ENCODE measurements at regions not wholly inside any gene's neighbourhood (a gene's known extent, or its start where the extent isn't known, plus 50 kb on each side); places are given as distances from the start of the nearest gene placed in this dataset.

DNA sequence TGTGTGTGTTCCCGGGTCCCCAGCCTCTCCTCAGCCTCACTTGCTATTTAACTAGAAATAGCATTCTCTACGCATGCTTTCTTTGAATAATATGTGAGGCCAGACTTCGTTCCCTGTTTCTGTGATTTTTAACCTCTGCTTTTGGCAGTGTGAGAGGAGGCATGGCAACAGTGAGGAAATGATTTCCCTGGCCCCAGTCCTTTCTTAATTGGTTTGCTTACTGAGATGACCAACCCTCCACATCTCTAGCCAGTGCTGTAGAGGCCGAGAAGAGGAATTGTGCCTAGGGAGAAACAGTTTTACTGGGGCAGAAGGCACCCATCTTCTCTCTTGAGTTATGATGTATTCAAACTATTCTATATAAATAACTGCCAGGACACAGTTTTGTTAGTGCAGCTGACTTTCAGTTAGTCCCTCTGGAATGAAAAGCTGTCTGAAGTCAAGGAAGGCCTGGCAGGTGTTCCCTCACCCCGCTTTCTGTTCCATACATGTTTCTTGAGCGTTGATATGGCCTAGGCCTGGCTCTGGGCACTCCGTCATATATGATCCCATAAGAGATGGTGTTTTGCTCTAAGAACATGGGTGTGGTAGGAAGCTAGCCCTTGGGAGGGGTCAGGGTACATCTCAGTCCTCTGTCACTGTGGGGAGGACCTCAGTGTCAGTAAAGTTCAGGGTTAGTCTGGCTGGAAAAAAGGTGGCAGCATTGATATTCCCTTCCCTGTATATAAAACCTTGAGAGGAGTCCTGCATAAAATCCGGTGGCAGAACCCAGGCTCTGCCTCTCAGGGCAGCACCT, 73.7 kb upstream of the NPAS1 start:
- DNase-seq = no peak

DNA sequence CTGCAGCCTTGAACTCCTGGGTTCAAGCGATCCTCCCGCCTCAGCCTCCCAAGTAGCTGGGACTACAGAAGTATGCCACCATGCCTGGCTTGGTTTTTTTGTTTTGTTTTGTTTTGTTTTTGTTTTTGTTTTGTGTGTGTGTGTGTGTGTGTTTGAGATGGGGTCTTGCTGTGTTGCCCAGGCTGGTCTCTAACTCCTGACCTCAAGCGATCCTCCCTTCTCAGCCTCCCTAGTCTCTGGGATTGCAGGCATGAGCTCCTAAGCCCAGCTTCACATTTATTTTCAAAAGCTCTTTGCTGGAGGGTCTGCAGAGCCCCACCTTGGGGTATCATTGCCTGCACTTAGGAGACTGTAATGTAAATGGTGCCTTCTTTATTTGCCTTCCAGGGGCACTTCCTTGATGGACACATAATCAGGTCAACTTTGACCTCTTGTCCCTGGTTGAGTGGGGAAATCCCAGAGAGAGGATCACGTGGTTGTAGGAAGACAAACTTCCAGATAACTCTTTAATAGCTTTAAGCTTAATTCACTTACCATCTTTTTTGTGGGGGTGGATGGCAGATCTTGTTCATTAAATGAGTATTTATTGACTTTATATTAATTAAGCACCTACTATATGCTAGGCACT, 72.9 kb upstream of the NPAS1 start:
- no peak for DNase-seq

DNA sequence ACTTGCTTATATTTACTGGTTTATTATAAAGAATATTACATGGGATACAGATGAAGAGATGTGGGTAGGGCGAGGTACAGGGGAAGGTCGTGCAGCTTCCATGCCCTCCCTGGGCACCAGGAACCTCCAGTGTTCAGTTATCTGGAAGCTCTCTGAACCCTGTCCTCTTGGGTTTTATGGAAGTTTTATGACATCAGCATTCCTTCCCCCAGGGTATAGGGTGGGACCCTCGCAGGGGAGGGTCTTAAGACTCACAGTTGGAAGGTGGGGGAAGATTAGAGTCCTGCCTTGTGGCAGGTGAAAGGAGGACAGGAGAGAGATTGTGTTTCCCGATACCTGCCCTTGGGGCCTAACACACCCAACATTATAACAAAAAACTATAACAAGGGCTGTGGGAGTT, 71.8 kb upstream of the NPAS1 start:
- DNase-seq = no peak

DNA sequence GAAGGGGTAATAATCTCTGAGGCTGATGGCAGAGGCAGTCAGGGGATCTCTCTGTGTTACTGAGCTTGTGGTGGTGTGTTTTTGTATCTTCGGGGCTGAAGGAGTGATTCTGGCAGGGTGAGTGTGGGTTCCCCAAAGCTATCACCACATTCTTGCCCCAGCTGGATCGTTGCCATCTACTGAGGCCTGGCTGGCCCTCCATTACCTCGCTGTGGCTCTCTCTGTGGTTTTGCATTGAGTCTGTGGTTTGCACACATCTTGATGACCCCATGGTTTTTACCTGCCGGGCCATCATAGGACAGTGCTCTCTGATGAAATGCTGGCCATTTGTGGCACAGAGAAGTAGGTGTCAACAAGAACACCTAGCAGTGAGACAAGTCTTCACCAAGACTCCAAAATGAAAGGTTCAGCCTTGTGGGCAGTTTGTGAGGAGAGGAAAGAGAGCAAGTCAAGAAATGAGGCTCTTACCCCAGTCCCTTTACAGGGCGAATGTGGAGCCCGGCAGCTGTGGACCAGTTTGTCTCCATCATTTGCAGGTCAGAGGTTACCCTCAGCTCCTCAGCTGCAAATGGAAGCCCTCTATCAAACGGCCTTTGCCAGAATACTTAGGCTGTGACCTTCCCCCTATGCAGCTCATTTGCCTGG, 69.0 kb upstream of the NPAS1 start:
- DNase-seq = no peak

DNA sequence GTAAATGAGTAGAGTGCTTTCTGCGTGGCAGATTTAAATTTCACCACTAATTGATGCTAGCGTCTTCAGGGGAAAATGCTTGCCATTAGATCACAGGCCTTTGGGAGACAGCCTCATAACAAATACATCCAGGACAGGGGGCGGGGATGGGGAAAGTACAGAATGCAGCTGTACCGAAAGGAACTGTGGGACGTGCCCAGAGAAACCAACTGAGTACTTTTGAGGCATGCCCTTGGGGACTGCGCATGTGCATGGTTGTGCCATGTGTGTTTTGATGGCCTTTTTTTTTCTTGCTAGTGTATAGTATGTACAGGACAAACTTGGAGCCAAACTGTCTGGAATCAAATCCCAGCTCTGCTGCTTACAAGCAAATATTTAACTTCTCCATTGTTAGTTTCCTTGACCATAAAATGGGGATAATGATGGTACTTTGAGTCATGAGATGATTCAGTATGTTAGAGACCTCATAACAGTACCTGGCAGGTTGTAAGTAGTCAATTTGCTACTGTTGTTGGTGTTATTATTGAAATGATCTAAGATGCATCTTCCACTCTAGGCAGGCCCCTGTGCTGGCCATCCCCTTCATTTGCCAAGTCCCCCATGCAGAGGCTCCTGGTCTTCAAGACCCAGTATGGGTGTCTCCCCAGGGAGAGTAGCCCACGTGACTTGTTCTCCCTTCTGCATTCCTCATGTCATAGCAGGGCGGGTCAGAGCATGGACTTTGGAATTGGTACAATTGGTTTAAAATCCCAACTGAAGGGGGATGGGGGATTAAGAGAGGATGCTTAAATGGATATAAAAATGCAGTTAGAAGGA, 68.3 kb upstream of the NPAS1 start:
- no peak for DNase-seq

DNA sequence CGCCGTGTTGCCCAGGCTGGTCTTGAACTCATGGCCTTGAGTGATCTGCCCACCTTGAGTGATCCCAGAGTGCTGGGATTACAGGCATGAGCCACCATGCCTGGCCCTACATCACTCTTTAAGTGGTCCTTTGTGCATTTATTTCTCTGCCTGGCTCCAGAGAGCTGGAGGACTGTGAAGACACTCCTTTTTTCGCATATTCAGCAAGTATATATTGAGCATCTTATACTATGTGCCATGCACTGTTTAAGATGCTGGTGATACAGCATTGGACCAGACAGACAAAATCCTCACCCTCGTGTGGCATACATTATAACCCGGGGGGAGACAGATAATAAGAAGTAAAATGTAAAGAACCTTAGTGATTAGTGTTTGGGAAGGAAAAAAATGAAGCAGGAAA, 66.8 kb upstream of the NPAS1 start:
- DNase-seq = no peak

- DNase-seq = no peak
These were observed 65.6 kb upstream of the NPAS1 start for GRCh38 chr19:46953955-46954501.

DNA sequence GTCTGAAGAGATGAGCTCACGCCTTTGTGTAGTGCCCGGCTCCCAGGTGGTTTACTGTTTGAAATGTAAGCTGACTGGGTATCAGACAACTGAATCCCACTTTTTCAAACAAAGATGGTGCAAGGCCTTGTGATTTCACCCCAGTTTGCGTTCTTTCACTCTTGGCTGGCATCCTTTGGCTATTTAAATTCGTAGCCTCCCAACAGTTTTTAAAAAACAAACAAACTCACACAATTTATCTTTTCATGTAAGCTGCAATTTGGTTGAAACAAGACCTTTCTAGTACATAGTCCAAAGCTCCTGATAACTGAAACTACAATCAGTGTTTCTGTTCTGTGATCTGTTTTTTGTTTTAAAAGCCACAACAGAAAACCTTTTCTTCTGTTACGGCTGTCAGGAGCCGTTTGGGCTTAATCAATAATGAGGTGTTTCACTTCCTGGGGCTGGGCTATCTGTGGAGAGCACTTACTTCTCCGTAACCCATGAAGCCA, 65.1 kb upstream of the NPAS1 start:
- no peak for DNase-seq

GRCh38 chr19:46954993-46955812, 64.4 kb upstream of the NPAS1 start:
- DNase-seq = no peak

- no peak for DNase-seq
These were observed 63.7 kb upstream of the NPAS1 start for GRCh38 chr19:46955813-46956371.

- DNase-seq = no peak
These were observed 61.1 kb upstream of the NPAS1 start for GRCh38 chr19:46958532-46958931.

GRCh38 chr19:46959894-46960556, 59.6 kb upstream of the NPAS1 start:
- DNase-seq = no peak

GRCh38 chr19:46962030-46962570, 57.5 kb upstream of the NPAS1 start:
- DNase-seq = no peak

GRCh38 chr19:46963093-46963734, 56.4 kb upstream of the NPAS1 start:
- no peak for DNase-seq

DNA sequence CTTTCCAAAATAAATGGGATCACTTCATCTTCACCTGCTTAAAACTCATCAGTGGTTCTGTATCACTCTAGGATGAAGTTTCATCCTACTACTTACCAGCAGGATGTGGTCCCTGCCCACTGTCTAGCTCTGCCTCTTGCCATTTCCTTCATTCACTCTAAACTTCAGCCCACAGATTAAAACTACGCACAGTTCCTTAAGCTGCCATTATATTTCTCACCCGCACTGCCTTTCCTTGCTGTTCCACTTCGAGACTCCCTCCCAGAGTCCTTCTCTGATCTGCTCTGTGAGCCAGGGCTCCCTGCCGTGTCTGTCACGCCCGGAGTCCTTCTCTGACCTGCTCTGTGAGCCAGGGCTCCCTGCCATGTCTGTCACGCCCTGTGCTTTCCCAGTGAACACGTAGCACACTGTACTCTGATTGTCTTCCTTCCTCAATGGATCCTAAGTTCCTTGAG, 52.0 kb upstream of the NPAS1 start:
- no peak for DNase-seq
